ENCODE measurements at regions not wholly inside any gene's neighbourhood (a gene's known extent, or its start where the extent isn't known, plus 50 kb on each side); places are given as distances from the start of the nearest gene placed in this dataset.

DNA sequence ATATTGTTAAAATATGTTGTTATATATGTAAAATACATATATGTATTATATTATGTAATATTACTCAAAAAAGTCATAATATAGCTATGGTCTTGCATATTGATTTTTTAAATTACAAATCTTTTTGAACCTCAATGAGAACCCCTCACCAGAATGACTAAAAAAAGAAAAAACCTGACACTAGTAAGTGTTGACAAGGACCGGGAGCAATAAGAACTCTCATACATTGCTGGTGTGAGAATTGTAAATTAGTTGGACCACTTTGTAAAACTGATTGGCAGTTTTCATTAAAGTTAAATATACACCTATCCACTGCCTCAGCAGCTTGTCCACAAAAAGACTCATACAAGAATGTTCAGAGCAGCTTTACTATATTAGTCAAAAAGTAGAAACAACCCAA lies 280.0 kb downstream of the BMP7 start:
- no peak overlapping the region for H3K4me3 Mint-ChIP-seq (ENCODE audit: unreplicated experiment)
- no peaks in the 10 kb centered on the region for H3K9me3 Mint-ChIP-seq (ENCODE audit: unreplicated experiment)
- no peak overlapping the region for H3K27ac Mint-ChIP-seq (ENCODE audit: low read depth, unreplicated experiment)
- no peak for DNase-seq (ENCODE audit: unreplicated experiment)
- no TSS peak for BruUV-seq (replicated peaks)
- ChIA-PET CTCF (interaction anchor here (0.6 to 5.2 kb wide), 11 partner anchors 9 to 436 kb away, joined by 3 to 31 read pairs (median 5); no protein-coding TSS in a partner anchor), POLR2A (interaction anchor here (0.6 to 2.1 kb wide), 7 partner anchors 11 to 421 kb away, joined by 3 to 7 read pairs (median 3); no protein-coding TSS in a partner anchor)
- H3K36me3 Mint-ChIP-seq (ENCODE audit: insufficient read depth, unreplicated experiment): no peaks in the 10 kb centered on the region
- H3K4me1 Mint-ChIP-seq (ENCODE audit: insufficient read depth, unreplicated experiment): peaks cover 8% of the 10 kb centered on the region
- peaks cover 10% of the 10 kb centered on the region for H3K27me3 Mint-ChIP-seq (ENCODE audit: insufficient read depth, unreplicated experiment)
- TF ChIP-seq, protein P1, sequence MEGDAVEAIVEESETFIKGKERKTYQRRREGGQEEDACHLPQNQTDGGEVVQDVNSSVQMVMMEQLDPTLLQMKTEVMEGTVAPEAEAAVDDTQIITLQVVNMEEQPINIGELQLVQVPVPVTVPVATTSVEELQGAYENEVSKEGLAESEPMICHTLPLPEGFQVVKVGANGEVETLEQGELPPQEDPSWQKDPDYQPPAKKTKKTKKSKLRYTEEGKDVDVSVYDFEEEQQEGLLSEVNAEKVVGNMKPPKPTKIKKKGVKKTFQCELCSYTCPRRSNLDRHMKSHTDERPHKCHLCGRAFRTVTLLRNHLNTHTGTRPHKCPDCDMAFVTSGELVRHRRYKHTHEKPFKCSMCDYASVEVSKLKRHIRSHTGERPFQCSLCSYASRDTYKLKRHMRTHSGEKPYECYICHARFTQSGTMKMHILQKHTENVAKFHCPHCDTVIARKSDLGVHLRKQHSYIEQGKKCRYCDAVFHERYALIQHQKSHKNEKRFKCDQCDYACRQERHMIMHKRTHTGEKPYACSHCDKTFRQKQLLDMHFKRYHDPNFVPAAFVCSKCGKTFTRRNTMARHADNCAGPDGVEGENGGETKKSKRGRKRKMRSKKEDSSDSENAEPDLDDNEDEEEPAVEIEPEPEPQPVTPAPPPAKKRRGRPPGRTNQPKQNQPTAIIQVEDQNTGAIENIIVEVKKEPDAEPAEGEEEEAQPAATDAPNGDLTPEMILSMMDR (IDR thresholded peaks at IDR 0.05; ENCODE audit: unreplicated experiment): no peak
- intact Hi-C loops (cut with micrococcal nuclease): no loop called here

DNA sequence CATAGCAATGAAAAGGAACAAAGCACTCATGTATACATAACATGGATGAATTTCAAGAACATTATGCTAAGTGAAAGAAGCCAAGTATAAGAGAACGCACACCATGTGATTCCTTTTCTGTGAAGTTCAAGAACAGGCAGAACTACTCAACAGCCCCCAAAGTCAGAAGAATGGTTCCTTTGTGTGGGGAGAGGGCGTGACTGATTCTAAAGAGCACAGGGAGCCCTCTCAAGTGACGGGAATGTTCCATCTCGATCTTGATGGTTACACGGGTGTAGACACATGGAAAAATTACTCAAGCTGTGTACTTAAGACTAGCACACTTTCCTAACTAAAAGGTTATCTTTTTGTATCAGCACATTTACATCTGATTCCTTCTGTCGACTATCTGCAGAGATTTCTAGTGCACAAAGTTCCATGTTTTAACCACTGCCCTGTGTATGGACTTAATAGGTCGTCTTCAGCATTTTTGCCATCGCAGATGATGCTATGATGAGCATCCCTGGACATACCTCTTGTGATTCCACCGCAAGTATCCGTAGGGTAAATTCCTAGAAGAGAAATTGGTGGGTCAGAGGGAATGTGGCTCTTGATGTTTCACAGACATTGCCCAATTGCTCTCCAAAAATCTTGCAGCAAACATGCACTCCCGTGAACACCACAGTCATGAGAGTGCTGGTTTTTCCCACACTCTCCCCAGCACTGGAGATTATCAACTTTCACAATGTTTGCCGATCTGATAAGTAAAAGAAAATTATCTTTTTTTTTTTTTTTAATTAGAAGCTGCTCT lies 279.3 kb downstream of the BMP7 start:
- peak; percentile 29 for DNase-seq (ENCODE audit: unreplicated experiment)
- TF ChIP-seq, protein P1 (IDR thresholded peaks at IDR 0.05; ENCODE audit: unreplicated experiment): no peak
- Mint-ChIP-seq H3K4me3 (ENCODE audit: unreplicated experiment) (no peak overlapping the region), H3K27ac (ENCODE audit: low read depth, unreplicated experiment) (no peak overlapping the region), H3K27me3 (ENCODE audit: insufficient read depth, unreplicated experiment) (peaks cover 10% of the 10 kb centered on the region), H3K4me1 (ENCODE audit: insufficient read depth, unreplicated experiment) (peaks cover 8% of the 10 kb centered on the region), H3K36me3 (ENCODE audit: insufficient read depth, unreplicated experiment) (no peaks in the 10 kb centered on the region), H3K9me3 (ENCODE audit: unreplicated experiment) (no peaks in the 10 kb centered on the region)
- CTCF ChIA-PET: interaction anchor here (0.8 to 5.2 kb wide), 6 partner anchors 9 to 437 kb away, joined by 4 to 31 read pairs (median 7); no protein-coding TSS in a partner anchor
- intact Hi-C loops (cut with micrococcal nuclease): no loop called here
- POLR2A ChIA-PET: interaction anchor here (0.7 to 2.1 kb wide), 3 partner anchors 50 to 421 kb away, joined by 3 to 7 read pairs (median 3); no protein-coding TSS in a partner anchor
- no TSS peak for BruUV-seq (replicated peaks)

DNA sequence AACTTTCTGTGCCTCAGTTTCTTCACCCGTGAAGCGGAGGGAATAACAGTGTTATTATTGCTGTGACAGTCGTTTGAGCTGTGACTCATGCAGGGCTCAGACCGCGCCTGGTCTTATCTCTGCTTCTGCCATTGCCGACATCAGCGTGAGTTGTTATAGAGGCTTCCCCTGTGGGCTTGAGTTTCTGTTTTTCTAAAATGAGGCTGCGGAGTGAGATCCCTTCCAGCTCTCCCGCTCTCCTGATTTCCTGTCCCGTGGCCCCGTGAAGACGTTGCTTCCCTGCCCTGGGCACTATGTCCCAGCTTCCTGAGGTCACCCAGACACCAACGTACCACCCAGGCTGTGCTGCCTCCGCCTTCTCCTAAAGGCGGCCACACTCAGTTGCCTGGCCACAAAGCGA lies 278.5 kb downstream of the BMP7 start:
- ChIA-PET CTCF (interaction anchor here (0.5 to 2.2 kb wide), 4 partner anchors 14 to 987 kb away, joined by 3 to 11 read pairs (median 4); no protein-coding TSS in a partner anchor), POLR2A (interaction anchor here (0.7 kb wide), 1 partner anchor 159 kb away, joined by 3 read pairs; no protein-coding TSS in a partner anchor)
- no peak overlapping the region for H3K4me3 Mint-ChIP-seq (ENCODE audit: unreplicated experiment)

DNA sequence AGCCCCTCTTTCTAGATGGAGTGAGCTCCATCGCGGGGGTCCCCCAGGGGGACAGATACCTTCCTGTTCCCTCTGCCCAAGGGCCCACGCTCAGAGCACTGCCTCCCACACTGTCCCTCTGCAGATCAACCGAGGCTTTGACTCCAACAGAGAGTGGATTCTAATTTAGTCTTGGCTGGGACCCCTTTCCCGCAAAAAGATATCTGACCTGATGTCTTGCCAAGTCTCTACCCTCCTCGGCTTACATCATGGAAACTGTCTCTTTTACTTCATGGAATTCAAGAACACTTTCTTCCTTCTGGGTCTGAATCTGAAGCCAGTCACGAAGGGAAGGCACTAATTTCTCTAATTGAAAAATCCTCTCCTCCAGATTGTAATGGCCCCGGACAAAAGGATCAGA lies 278.0 kb downstream of the BMP7 start:
- no TSS peak for BruUV-seq (replicated peaks)
- Mint-ChIP-seq H3K4me3 (ENCODE audit: unreplicated experiment) (no peak overlapping the region), H3K4me1 (ENCODE audit: insufficient read depth, unreplicated experiment) (peaks cover 8% of the 10 kb centered on the region), H3K9me3 (ENCODE audit: unreplicated experiment) (no peaks in the 10 kb centered on the region), H3K36me3 (ENCODE audit: insufficient read depth, unreplicated experiment) (no peaks in the 10 kb centered on the region), H3K27ac (ENCODE audit: low read depth, unreplicated experiment) (no peak overlapping the region), H3K27me3 (ENCODE audit: insufficient read depth, unreplicated experiment) (peaks cover 10% of the 10 kb centered on the region)
- intact Hi-C loops (cut with micrococcal nuclease): no loop called here
- ChIA-PET CTCF (interaction anchor here (0.5 to 1.1 kb wide), 4 partner anchors 102 to 987 kb away, joined by 3 to 4 read pairs (median 3); no protein-coding TSS in a partner anchor), POLR2A (no interaction called here)
- no peak for DNase-seq (ENCODE audit: unreplicated experiment)
- TF ChIP-seq, protein P1 (IDR thresholded peaks at IDR 0.05; ENCODE audit: unreplicated experiment): no peak

More for the DNA sequence above, 278.5 kb downstream of the BMP7 start:
- peaks cover 10% of the 10 kb centered on the region for H3K27me3 Mint-ChIP-seq (ENCODE audit: insufficient read depth, unreplicated experiment)
- DNase-seq (ENCODE audit: unreplicated experiment): no peak
- H3K9me3 Mint-ChIP-seq (ENCODE audit: unreplicated experiment): no peaks in the 10 kb centered on the region
- intact Hi-C loops (cut with micrococcal nuclease): no loop called here
- TF ChIP-seq, protein P1 (IDR thresholded peaks at IDR 0.05; ENCODE audit: unreplicated experiment): no peak
- H3K36me3 Mint-ChIP-seq (ENCODE audit: insufficient read depth, unreplicated experiment): no peaks in the 10 kb centered on the region
- H3K27ac Mint-ChIP-seq (ENCODE audit: low read depth, unreplicated experiment): no peak overlapping the region
- peaks cover 8% of the 10 kb centered on the region for H3K4me1 Mint-ChIP-seq (ENCODE audit: insufficient read depth, unreplicated experiment)
- no TSS peak for BruUV-seq (replicated peaks)
